Left cardiac atrium (tissue), 4 donors: ENCODE measurements at regions not wholly inside any gene's neighbourhood (a gene's known extent, or its start where the extent isn't known, plus 50 kb on each side); places are given as distances from the start of the nearest gene placed in this dataset.
A peak's percentile ranks its signal among the peaks of the same experiment; 100 is the strongest.

Experiments
- ATAC-seq, 2 donors: fragments of 200-7000 bp; cut with Tn5 transposase; one replicate each; pipeline ENCODE4 v1.9.1; 2020; ENCODE audit warnings: mild to moderate bottlenecking in 2 of 2, moderate library complexity in 2 of 2
- DNase-seq: peaks from one replicate; pipeline ENCODE4 v3.0.0-alpha.2; 2020
- intact Hi-C, 2 donors: fragments of 100-400 bp; cut with DNase I; formaldehyde crosslinking; loops; one replicate each; pipeline versions ENCODE4 v1.14.1 to v1.15.1; 2022 to 2023
- donor health status: DM: no; HTN: yes; CAD: no.
- donor health status: DM: no; HTN: yes; CAD: no; lungs with severe emphysema.
- donor health status: DM: yes; HTN: yes; CAD: no.
- donor health status: Dilated cardiomyopathy.

GRCh38 chr5:93819668-93820067 lies 78.3 kb upstream of the POU5F2 start:
- DNase-seq (no peak), ATAC-seq (no peak)
- intact Hi-C loops = no loop called here

DNA sequence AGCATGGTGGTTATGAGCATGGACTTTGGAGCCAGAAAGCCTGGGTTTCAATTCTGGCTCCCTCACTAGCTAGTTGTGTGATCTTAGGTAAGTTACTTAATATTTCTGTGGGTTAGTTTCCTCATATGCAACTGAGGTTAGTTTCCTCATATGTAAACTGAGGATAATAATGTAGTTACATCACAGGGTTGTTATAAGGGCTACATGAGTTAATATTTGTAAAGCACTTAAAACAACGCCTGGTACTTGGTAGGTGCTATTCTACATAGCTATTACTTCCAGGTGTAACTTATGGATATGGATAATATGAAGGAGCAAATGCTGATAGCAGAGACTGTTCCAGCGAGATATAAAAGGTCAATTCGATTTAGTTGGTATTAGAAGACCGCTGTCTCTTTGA lies 69.4 kb upstream of the POU5F2 start:
- intact Hi-C loops = no loop called here
- DNase-seq = no peak
- ATAC-seq = no peak

DNA sequence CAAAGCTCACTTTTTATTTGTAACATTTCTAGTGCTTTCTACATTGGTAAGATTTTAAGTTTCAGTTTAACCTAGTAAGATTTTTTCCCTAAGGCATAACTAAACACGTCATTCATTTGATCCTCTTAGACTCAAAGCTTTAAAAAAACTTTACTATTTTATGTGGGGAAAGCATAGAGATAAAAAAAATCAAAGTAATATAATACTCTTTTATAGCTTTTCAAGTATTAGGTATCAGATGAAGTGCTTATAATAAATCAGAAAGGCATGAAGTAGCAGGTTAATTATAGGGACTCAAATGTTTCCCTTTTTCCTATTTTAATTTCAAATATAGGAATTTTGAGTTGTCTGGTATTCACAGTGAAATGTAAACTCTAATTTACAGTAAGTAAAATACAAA lies 68.0 kb upstream of the POU5F2 start:
- DNase-seq = no peak
- intact Hi-C loops = no loop called here
- no peak for ATAC-seq

- intact Hi-C loops = no loop called here
- no peak for DNase-seq
- no peak for ATAC-seq
Measured at GRCh38 chr5:93807846-93808245, 66.4 kb upstream of the POU5F2 start.

DNA sequence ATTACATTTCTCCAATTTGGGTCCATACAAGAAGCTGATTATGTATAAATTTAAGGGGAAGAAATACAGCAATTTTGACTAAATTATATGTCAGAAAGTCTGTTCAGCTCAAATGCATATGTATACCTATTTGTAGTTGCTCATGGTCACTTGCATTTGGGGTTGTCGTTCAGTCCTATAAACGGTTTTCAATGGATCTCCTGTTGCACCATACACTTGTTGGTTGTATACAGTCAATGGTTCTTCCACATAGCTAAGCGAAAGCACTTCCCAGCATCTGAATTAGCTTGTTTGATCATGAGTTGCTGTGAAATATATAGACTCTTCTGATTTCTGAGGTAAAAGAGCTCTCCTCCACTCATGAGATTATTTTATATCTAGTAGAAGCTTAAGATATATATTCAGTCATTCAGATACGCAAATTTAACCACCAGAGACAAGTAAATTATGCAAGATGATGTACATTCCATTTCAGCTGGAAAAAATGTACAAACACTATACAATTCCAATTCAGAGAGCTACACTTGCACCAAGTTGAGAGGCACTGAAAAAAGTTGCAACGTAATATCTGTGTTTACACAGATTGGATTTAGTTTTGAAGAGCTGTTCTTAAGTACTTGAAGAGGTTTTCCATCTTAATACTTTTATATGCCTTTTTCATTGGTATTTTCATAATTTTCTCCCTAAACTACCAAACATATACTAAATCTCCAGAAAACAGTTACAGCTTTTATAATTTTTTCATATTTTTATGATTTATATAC lies 64.4 kb upstream of the POU5F2 start:
- no peak for ATAC-seq
- intact Hi-C loops = no loop called here
- no peak for DNase-seq

GRCh38 chr5:93800988-93801811 lies 59.8 kb upstream of the POU5F2 start:
- DNase-seq = peak; percentile 32
- peak; percentile 82 to 92 for ATAC-seq
- intact Hi-C loops = loop anchor here in 1 of 2 donors (1.0 to 5.0 kb wide), 2 partner anchors 194 to 220 kb away; partner anchors contain the start of gene NR2F1-AS1

DNA sequence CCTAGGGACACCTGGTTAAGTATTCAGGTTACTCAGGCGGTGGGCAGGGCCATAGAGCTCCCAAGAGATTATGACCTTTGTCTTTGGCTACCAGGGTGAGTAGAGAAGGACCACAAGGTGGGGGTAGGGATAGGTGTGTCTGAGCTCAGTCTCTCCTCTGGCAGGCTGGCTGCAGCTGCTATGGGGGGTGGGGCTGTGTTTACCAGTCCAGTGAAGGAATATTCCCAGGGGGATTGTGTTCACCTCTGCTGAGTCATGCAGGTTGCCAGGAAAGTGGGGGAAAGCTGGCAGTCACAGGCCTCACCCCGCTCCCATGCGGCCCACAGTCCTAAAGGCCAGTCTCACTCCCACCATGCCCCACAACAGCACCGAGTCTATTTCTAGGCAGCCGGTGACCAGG lies 53.6 kb upstream of the POU5F2 start:
- no peak for ATAC-seq
- intact Hi-C loops = no loop called here
- DNase-seq = no peak

- intact Hi-C loops = no loop called here
- ATAC-seq = no peak
- no peak for DNase-seq
Measured at GRCh38 chr5:93793159-93793781, 51.9 kb upstream of the POU5F2 start.

GRCh38 chr5:93791518-93791972 lies 50.1 kb upstream of the POU5F2 start:
- no peak for DNase-seq
- intact Hi-C loops = no loop called here
- no peak for ATAC-seq
